ENCODE measurements at regions not wholly inside any gene's neighbourhood (a gene's known extent, or its start where the extent isn't known, plus 50 kb on each side); places are given as distances from the start of the nearest gene placed in this dataset.
"Not testable (repeated sequence)": the region's sequence is repeated elsewhere in the genome, so short reads cannot be mapped to it uniquely, and the experiment has no call there.

DNA sequence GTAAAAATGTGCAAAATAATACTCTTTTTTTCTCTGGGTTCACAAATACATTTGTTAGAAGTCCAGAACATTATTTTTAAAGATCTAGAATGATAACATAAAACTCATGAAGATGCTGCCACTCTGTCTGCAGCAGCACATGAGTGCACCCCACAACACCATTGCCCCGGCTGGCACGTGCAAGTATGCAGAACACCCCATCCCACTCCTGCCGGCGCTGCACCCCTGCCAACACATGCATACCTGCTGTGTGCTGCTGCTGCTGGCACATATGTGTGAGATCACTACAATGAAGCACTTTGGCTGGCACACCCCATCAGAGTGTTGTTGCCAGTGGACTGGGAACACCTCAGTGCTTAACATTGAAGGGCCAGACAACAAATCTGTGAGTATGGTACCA lies 129.1 kb downstream of the CCT8L2 start:
- TF ChIP-seq CTCF, EP300 (IDR thresholded peaks at IDR 0.05): not testable (repeated sequence)
